ENCODE measurements at regions not wholly inside any gene's neighbourhood (a gene's known extent, or its start where the extent isn't known, plus 50 kb on each side); places are given as distances from the start of the nearest gene placed in this dataset.

DNA sequence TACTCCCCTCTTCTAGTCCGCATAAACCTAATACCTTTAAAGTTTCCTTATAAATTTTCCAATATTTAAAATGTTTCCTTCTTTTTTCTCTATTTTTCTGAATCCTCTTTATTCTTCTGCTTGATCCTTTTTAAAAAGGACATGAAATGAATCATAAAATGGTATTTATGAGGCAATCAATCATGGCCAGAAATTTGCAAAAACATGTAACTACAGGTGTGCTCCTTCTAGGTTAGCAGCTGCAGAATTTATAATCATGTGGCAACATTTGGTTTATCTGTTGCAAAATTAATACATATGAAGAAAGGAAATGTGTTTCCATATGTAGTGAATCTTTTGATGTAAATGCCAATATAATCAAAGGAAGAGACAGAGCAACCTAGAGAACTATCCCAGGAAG lies 1008.5 kb downstream of the ANKRD7 start:
- TF ChIP-seq POLR2AphosphoS5 (IDR thresholded peaks at IDR 0.05; ENCODE audit: insufficient read depth in 1 of 2, low read depth in 1 of 2) (no peak), POLR2A (IDR thresholded peaks at IDR 0.05) (no peak)
- TF ChIP-seq, protein P1, sequence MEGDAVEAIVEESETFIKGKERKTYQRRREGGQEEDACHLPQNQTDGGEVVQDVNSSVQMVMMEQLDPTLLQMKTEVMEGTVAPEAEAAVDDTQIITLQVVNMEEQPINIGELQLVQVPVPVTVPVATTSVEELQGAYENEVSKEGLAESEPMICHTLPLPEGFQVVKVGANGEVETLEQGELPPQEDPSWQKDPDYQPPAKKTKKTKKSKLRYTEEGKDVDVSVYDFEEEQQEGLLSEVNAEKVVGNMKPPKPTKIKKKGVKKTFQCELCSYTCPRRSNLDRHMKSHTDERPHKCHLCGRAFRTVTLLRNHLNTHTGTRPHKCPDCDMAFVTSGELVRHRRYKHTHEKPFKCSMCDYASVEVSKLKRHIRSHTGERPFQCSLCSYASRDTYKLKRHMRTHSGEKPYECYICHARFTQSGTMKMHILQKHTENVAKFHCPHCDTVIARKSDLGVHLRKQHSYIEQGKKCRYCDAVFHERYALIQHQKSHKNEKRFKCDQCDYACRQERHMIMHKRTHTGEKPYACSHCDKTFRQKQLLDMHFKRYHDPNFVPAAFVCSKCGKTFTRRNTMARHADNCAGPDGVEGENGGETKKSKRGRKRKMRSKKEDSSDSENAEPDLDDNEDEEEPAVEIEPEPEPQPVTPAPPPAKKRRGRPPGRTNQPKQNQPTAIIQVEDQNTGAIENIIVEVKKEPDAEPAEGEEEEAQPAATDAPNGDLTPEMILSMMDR (IDR thresholded peaks at IDR 0.05) = no peak

Measured in vagina (tissue), 2 donors.